Stimulated activated CD4-positive, alpha-beta T cell treated with anti-CD3 and anti-CD28 coated beads, Interleukin-12 subunit alpha, Interleukin-12 subunit beta, amount 100 ng/mL, for 48 hours (primary cell): ENCODE measurements at regions not wholly inside any gene's neighbourhood (a gene's known extent, or its start where the extent isn't known, plus 50 kb on each side); places are given as distances from the start of the nearest gene placed in this dataset.
"Not testable (repeated sequence)": the region's sequence is repeated elsewhere in the genome, so short reads cannot be mapped to it uniquely, and the experiment has no call there.

Source experiments
- DNase-seq, 3 donors: peaks; one replicate each; pipeline ENCODE4 v3.0.0-alpha.2; 2020; ENCODE audit warnings: low read depth in 2 of 3, low spot score in 1 of 3

DNA sequence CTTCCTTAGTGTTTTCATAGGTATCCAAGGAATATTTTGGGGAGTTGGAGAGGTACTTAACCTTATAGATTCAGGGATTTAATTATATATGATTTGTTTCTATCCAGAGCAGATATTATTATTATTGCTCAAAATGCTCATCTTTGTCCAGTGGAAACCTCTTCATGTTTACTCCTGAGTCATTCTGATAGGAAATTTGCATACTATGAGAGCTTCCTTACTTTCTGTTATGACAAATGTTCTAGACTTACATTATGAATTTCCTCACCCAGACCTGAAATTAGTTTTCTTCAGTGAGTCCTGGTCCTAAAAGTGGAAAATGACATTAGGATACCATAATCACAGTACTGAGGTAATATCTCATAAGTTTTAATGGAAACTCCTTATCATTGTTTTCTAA is 57.5 kb upstream of the PLPPR5 start:
- no peak for DNase-seq

DNA sequence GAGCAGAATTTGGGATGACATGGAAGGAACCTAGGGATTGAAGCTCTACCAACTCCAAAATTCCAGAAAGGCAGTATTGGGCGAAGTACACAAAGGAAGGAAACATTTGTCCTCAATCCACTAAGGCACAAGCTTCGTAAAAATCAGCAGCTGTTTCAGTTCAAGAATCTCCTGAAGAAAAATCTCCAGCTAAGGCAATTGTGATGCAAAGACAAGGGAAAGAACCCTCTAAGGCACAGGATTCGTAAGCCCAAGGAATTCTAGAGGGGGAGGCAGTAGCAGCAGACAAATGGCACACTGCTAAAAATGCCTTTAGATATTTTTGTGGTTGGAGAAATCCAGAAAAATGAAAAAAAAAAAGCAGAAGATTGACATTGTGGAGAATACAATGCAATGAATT is 64.5 kb upstream of the PLPPR5 start:
- DNase-seq: no peak

- DNase-seq: not testable (repeated sequence)
Observed at GRCh38 chr1:99078529-99078928, 73.9 kb upstream of the PLPPR5 start.

- no peak for DNase-seq
Observed at GRCh38 chr1:99082366-99082765, 77.7 kb upstream of the PLPPR5 start.

DNA sequence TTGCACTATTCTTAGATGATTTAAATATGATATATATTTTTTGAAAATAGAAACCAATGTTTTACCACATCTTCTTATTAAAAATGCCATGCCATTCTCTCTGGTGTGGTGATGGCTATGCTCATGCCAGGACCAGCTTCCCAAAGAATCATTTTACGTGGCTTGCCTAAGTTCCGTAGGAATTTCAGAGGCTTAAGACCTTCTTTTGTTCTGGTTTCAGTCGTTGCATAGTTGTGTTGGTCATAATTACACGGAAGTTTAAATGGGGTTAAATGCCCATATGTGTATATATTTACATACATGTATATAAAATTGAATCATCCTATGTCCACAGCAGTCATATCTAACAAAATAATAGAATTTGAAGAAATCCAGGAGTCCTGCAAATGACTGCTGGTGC is 78.7 kb upstream of the PLPPR5 start:
- DNase-seq: no peak

DNA sequence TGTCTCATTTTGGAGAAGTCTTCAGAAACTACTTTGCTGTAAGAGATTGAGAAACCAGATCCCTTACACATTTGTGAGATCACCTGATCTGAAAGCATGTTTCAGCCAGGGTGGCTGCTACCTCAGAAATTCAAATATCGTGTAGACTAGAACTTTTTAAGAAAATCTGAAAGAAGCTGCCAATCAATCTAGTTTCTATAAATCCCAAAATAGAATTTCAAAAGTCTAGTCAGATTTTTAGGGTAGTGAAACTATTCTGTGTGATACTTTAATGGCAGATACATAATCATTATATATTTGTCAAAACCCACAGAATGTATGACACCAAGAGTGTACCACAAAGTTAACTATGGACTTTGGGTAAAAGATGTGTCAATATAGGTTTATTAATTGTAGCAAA is 79.9 kb upstream of the PLPPR5 start:
- DNase-seq: no peak

DNA sequence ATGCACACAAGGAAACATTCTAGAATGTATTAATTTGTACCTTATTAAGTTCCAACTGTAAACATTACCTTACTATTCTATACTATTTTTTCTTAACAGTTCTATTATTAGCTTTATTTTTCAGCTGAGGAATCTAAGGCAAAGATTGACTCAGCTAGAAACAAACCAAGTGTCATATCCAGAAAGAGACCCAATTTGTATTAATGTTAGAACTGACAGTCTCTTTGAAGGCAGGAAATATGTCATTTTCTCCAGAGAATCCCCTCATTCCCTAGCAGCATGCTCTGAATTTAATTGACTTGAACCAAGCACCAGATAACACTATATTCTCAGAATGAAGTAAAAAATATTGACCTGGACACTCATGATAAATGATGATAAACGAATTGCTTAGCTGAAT is 81.4 kb upstream of the PLPPR5 start:
- no peak for DNase-seq

- no peak for DNase-seq
Observed at GRCh38 chr1:99098589-99098988, 93.9 kb upstream of the PLPPR5 start.

DNA sequence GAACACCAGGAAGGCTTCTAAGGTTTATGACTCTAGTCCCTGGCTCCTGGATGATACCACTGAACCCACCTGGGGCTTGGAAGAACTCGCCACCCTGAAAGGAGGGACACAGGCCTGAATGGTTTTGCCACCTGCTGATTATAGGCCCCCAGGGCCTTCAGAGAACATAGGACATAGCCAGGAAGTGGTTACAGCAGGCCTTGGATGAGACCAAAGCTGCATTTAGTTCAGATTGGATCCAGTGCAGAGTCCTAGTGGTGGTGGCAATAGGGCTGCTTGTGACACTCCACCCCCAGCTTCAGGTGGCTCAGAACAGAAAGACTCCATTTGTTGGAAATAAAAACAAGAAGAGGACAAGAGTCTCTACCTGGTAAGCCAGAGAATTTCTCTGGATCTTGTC is 101.6 kb upstream of the PLPPR5 start:
- no peak for DNase-seq

DNA sequence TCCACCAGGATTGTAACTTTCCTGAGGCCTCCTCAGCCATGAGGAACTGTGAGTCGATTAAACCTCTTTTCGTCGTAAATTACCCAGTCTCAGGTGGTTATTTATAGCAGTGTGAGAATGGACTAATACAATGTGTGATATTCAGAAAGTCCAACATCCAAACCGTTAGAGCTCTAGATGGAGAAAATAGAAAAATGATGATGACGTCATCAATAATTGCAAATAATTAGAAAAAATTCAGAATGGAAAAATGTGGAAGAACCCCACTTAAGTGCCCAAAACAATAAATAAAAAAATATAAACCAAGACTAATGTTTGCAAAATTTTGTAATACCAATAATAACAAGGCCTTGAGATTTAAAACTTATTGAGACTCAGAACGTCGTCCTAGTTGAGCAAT is 103.0 kb upstream of the PLPPR5 start:
- no peak for DNase-seq

DNA sequence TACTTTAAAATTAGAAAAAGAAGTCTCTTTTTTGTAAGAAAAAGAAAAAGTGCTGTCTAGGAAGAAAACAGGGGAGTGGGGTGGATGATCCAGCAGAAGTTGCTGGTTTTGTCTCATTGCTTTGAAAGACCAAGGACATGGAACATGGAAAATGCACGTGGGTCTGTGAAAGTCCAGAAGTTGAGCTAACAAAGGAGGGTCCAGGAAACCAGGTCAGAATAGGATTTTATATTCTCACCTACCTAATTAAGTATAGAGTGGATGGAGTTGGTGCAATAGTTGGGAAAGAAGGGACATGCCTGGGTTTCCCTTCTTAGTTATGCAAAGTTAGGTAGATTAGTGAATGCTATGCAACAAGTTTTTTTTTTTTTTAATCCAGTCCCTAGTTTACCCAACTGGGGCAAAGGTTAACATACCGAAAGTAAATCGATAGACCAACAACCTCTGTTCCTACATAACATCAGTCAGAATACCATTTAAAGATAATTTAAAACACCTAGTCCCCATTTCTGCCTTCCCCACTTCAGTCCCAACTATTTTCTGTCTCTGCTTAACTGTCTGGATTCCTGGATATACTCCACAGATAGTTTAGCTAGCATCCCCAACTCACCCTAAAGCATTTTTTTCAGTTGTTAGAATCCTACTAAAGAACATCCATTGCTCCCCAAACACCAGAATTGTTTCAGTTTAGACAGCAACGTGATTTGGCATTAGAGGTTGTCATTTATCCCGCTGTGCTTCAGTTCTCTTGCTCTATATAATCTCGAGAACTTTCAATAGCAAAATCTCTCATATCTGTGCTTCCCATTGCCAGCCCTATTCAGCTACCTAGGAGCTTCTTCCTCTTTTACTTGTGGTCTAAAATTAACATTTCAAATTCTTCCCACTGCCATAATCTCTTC is 105.7 kb upstream of the PLPPR5 start:
- DNase-seq: no peak

DNA sequence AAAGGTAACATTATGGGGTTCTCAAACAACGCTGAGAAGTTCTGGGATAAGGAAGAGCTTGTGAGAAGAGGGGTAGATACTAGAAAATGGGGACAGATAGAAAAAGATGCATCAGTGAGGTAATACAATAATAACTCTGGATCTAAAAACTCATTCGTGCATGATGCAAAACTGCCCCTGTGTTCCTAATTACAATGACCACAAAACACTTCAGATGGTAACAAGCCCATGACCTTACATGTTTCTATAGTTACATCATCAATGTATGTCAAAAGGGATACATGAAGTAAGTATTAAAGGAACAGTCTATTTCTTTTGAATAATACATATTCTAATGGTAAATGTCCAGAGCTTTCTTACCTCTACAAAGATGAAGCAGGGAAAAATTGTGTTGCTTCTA is 110.6 kb upstream of the PLPPR5 start:
- no peak for DNase-seq

GRCh38 chr1:99119188-99119587 is 114.5 kb upstream of the PLPPR5 start:
- DNase-seq: no peak

- DNase-seq: no peak
Observed at GRCh38 chr1:99122039-99122438, 117.4 kb upstream of the PLPPR5 start.

DNA sequence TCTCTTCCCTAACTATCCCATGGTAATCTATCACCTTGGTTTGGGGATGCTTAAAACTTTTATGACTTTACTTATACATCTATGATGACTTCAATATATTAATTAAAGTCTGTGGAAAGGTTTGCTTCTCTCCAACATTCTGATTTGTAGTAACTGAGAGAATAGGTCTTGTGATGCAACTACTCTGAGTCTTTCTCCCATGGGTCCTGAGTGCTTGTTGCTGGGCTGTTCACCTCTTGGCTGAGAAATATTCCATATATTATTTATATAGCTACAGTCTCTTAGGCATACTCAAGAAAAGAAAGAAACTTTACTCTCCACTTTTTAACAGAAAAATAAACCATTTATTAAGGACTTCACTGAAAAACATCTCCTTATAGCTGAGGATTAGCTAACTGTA is 119.3 kb upstream of the PLPPR5 start:
- no peak for DNase-seq

GRCh38 chr1:99131546-99131945 is 126.9 kb upstream of the PLPPR5 start:
- no peak for DNase-seq

DNA sequence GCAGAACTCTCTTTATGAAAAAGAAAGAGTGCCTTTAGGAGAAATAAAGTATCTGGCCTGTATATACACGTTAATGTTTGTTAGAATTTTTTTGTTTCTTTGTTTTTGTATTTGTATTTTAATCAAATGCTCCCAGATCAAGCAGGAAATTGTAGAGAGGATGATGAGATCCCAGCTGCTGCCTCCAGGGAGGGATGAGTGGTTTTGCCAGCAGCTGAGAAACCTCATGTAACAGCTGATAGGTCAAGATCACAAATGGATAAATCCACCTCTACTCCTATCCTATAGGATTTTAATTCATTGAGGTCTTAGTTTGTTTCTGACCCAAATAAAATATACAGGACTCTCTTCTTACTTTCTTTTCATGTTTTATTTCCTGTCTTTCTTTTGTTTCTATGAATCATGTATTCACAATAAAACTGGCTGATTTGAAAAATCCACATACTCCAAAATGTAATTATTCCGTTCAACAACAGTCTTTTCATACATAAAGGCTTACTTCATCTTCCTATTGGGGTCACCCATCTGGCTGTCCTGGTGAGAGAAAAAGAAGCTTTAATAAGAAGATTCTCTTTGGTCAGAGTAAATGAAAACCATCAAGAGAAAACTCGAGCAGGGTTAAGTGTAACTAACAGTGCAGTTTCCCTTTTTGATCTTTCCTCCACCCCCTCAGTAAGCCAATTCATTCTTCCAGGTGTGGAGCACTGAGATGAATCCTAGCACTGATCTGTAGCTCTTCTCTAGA is 129.3 kb upstream of the PLPPR5 start:
- DNase-seq: no peak

DNA sequence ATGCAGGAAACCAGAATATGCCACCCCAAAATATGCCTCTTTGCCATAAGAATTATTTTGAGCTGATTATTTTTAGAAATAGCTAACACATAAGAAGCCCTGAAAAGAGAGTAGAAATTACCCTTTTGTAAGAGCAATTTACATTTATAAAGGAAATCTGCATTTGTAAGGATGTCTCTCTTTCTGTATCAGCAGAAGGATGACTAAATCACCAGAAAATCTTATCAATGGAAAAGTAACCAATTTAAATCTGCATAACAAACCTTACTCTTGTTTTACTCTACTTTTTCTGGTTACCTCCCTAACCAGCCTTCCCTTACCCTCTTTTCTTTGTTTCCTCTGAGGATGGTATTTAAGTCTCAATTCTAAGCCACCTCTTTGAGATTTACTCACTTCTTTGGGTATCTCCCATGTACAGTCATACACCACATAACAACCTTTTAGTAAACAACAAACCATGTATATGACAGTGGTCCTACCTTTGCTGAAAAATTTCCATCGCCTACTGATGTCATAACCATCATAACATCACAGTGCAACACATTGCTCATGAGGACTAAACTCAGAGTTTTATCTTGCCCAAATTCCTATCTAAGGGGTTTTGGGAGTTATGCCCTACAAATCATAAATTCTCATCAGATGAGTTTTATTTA is 126.6 kb upstream of the PLPPR4 start:
- no peak for DNase-seq

DNA sequence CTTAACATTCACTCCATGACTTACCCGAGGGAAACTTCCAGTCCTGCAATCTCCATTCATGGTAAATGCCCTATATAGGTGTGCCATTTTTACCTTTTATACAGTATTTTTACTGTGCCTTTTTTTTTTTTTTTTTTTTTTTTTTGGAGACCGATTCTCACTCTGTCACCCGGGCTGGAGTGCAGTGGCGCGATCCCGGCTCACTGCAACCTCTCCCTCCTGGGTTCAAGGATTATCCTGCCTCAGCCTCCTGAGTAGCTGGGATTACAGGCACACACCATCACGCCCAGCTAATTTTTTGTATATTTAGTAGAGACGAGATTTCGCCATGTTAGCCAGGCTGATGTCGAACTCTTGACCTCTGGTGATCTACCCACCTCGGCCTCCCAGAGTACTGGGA is 124.4 kb upstream of the PLPPR4 start:
- no peak for DNase-seq

DNA sequence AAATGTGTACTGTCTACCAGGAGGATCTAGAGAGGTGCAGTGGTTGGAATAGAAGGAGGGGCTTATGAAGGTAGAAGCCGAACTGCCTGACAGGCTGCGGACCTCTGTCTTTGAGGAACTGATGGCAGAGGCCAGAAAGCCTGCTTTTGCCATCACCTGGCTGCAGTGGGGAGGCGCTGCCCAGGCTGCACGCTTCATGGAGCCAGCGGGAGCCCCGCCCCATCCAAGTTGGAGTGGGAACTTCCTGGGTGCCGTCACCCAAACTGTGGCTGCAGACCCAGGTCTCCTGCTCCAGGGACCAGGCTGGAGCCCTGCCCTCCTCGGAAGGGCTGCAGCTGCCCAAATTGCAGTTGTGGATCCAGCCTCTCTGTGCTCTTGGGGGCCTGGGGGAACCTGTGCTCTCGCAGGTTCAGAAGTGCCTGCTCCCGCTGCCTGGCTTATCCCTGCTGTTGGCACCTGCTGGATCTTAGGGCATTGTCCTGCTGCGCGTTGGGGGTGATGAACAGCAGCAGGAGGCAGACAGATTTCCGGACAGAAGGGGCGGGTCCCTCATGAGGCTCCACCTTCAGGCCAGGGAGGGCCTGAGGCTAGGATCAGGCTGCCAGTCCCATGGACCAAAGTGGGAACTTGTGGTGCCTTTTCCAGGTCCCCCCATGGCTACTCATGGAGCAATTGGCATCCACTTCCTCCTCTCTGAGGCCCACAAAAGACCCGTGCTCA is 118.0 kb upstream of the PLPPR4 start:
- DNase-seq: no peak

DNA sequence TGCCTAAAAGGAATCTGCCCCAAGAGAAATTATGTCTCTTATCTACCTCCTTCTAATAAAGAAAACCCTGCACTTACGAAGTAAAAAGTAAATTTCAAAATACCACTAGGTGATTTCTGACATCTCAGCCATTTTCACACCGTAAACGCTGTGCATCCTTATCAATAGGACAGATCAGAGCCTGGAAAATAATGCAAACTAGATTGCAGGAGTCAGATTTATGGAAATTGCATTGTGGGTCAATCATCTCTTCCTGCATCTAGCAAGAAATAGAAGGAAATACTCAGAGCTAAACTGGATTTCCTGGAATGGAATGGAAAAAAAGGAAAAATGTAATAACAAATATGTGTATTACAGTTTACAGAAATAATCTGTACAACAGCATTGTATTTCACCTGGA is 114.3 kb upstream of the PLPPR4 start:
- DNase-seq: no peak
